C4-2B (cell line): ENCODE measurements at regions not wholly inside any gene's neighbourhood (a gene's known extent, or its start where the extent isn't known, plus 50 kb on each side); places are given as distances from the start of the nearest gene placed in this dataset.
"Not testable (repeated sequence)": the region's sequence is repeated elsewhere in the genome, so short reads cannot be mapped to it uniquely, and the experiment has no call there.

Experiments used
- CTCF ChIP-seq: fragments of 450-650 bp; conservative IDR thresholded peaks from 2 replicates; pipeline ENCODE4 v1.5.1; 2017; ENCODE audit warnings: mild to moderate bottlenecking
- ZFX ChIP-seq: fragments of 450-650 bp; IDR thresholded peaks from 2 replicates; pipeline ENCODE4 v1.6.1; 2017

GRCh38 chr21:10022745-10023144 is 498.6 kb upstream of the TPTE start:
- not testable (repeated sequence) for TF ChIP-seq CTCF, ZFX
